Neuronal stem cell (in vitro differentiated cells): ENCODE measurements at regions not wholly inside any gene's neighbourhood (a gene's known extent, or its start where the extent isn't known, plus 50 kb on each side); places are given as distances from the start of the nearest gene placed in this dataset.

Experiments
- DNase-seq: peaks from one replicate; pipeline ENCODE4 v3.0.0-alpha.2; 2013; ENCODE audit warnings: low spot score
- H2AFZ ChIP-seq: one replicate; pipeline ENCODE4 v1.6.1; 2013; ENCODE audit warnings: mild to moderate bottlenecking, low read length, inconsistent platforms
- H2AK5ac ChIP-seq: 2 replicates; pipeline ENCODE4 v1.6.1; 2013; ENCODE audit warnings: low read depth, mild to moderate bottlenecking, inconsistent platforms, low read length, moderate library complexity, mixed read lengths
- H2BK120ac ChIP-seq: 2 replicates; pipeline ENCODE4 v1.6.1; 2013; ENCODE audit warnings: low read depth, mild to moderate bottlenecking, inconsistent platforms, low read length, moderate library complexity, mixed read lengths
- H2BK12ac ChIP-seq: one replicate; pipeline ENCODE4 v1.6.1; 2013; ENCODE audit warnings: low read length, inconsistent platforms
- H2BK15ac ChIP-seq: 2 replicates; pipeline ENCODE4 v1.6.1; 2013; ENCODE audit warnings: mild to moderate bottlenecking, low read length, inconsistent platforms, mixed read lengths
- H2BK5ac ChIP-seq: one replicate; pipeline ENCODE4 v1.6.1; 2013; ENCODE audit warnings: inconsistent platforms, mild to moderate bottlenecking, low read length, moderate library complexity
- H3K14ac ChIP-seq: one replicate; pipeline ENCODE4 v1.6.1; 2013; ENCODE audit warnings: low read length, inconsistent platforms
- H3K18ac ChIP-seq: 2 replicates; pipeline ENCODE4 v1.6.1; 2013; ENCODE audit warnings: low read length, inconsistent platforms
- H3K23ac ChIP-seq: 2 replicates; pipeline ENCODE4 v1.6.1; 2013; ENCODE audit warnings: low read depth, mild to moderate bottlenecking, mixed read lengths, low read length, inconsistent platforms; ENCODE audit not compliant: poor library complexity
- H3K27ac ChIP-seq: replicated peaks from 3 replicates; pipeline ENCODE4 v1.5.1; 2013; ENCODE audit warnings: low read length, inconsistent platforms
- H3K27me3 ChIP-seq, 3 experiments: 2 replicates each; pipeline ENCODE4 v1.6.1; 2013; ENCODE audit warnings: low read length in 3 of 3, mild to moderate bottlenecking in 2 of 3, inconsistent platforms in 1 of 3, low read depth in 1 of 3, mixed read lengths in 1 of 3, moderate library complexity in 1 of 3; ENCODE audit not compliant: control insufficient read depth in 3 of 3, insufficient read depth in 3 of 3
- H3K36me3 ChIP-seq, 2 donors: replicated peaks in 1 of 2; 2 replicates each; pipeline ENCODE4 v1.6.1; 2013; ENCODE audit warnings: low read length in 2 of 2; ENCODE audit not compliant: control insufficient read depth in 2 of 2, insufficient read depth in 2 of 2
- H3K4ac ChIP-seq: 2 replicates; pipeline ENCODE4 v1.6.1; 2013; ENCODE audit warnings: inconsistent platforms, mild to moderate bottlenecking, low read length, moderate library complexity
- H3K4me1 ChIP-seq, 2 donors: 1 replicate in 1 of 2; 2 replicates in 1 of 2; pipeline ENCODE4 v1.6.1; 2013; ENCODE audit warnings: low read length in 2 of 2, low read depth in 1 of 2; ENCODE audit not compliant: control insufficient read depth in 2 of 2, insufficient read depth in 1 of 2
- H3K4me2 ChIP-seq: one replicate; pipeline ENCODE4 v1.6.1; 2013; ENCODE audit warnings: mild to moderate bottlenecking, low read length, inconsistent platforms; ENCODE audit not compliant: insufficient read depth, poor library complexity, severe bottlenecking
- H3K4me3 ChIP-seq, 2 donors: 2 replicates each; pipeline ENCODE4 v1.5.1; 2013; ENCODE audit warnings: low read length in 2 of 2, mild to moderate bottlenecking in 2 of 2, inconsistent platforms in 1 of 2, moderate library complexity in 1 of 2
- H3K79me1 ChIP-seq: one replicate; pipeline ENCODE4 v1.6.1; 2013; ENCODE audit warnings: low read depth, mild to moderate bottlenecking, inconsistent platforms, low read length, moderate library complexity
- H3K9ac ChIP-seq: one replicate; pipeline ENCODE4 v1.6.1; 2013; ENCODE audit warnings: mild to moderate bottlenecking, low read depth, low read length, inconsistent platforms; ENCODE audit not compliant: poor library complexity
- H3K9me3 ChIP-seq, 2 donors: replicated peaks in 1 of 2; 2 replicates each; pipeline versions ENCODE3 to v1.6.1; 2013; ENCODE audit warnings: low read length in 2 of 2, mild to moderate bottlenecking in 2 of 2, inconsistent platforms in 1 of 2, low read depth in 1 of 2, mixed read lengths in 1 of 2, moderate library complexity in 1 of 2; ENCODE audit not compliant: control insufficient read depth in 2 of 2, insufficient read depth in 1 of 2
- H4K8ac ChIP-seq: one replicate; pipeline ENCODE4 v1.6.1; 2013; ENCODE audit warnings: low read depth, mild to moderate bottlenecking, inconsistent platforms, low read length, moderate library complexity
- H4K91ac ChIP-seq: one replicate; pipeline ENCODE4 v1.6.1; 2013; ENCODE audit warnings: low read length, low read depth, mild to moderate bottlenecking, inconsistent platforms; ENCODE audit not compliant: poor library complexity
- WGBS, 2 donors: extraction: QIAGEN DNeasy Blood & Tissue Kit; methylation state at CpG; one replicate each; pipeline ENCODE4 v1.1.7; 2013; ENCODE audit warnings: missing lambda C conversion rate in 2 of 2, mixed read lengths in 1 of 2; ENCODE audit not compliant: insufficient read length in 2 of 2, insufficient replicate concordance in 1 of 2; ENCODE audit errors: extremely low coverage in 2 of 2; 5-methylcytosine and 5-hydroxymethylcytosine counted together

DNA sequence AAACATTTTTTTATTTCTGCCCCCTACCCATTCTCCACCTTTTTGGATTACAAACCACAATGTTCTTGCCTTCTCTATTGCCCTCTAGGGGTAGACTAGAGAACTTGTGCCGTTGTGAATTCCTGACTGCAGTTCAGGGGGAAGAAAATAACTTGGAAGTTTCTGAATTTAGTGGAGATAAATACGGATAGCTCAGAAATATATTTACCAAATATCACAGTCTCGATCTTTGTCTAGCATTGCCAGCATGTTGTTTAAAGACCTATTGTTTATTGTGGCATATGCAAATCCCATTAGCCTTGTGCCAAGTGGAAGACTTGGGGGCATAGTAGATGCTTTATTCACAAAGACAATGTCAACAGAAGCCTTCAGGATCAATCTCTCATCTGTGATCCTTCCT is 154.1 kb upstream of the MMS22L start:
- Histone ChIP-seq H3K9me3 (no peaks in the 10 kb centered on the region), H2BK120ac (no peak overlapping the region), H3K9ac (no peak overlapping the region), H2AK5ac (no peak overlapping the region), H4K91ac (no peak overlapping the region), H3K4ac (no peak overlapping the region), H3K4me3 (no peak overlapping the region), H2BK5ac (no peak overlapping the region), H3K36me3 (no peaks in the 10 kb centered on the region), H3K27me3 (no peaks in the 10 kb centered on the region), H3K18ac (no peak overlapping the region), H3K4me2 (no peak overlapping the region), H2BK15ac (no peak overlapping the region), H4K8ac (no peak overlapping the region), H2BK12ac (no peak overlapping the region), H3K79me1 (no peaks in the 10 kb centered on the region), H3K27ac (no peak overlapping the region), H2AFZ (no peak overlapping the region), H3K4me1 (no peaks in the 10 kb centered on the region), H3K23ac (no peak overlapping the region), H3K14ac (no peak overlapping the region)
- WGBS, 2 donors: no CpG with 5 or more reads among the region's 3 CpGs
- no peak for DNase-seq

- Histone ChIP-seq H3K4me1 (no peaks in the 10 kb centered on the region), H3K27ac (no peak overlapping the region), H3K79me1 (no peaks in the 10 kb centered on the region), H2BK120ac (no peak overlapping the region), H3K36me3 (no peaks in the 10 kb centered on the region), H2BK12ac (no peak overlapping the region), H4K91ac (no peak overlapping the region), H3K14ac (no peak overlapping the region), H3K27me3 (no peaks in the 10 kb centered on the region), H2AK5ac (no peak overlapping the region), H3K9me3 (no peaks in the 10 kb centered on the region), H2BK5ac (no peak overlapping the region), H4K8ac (no peak overlapping the region), H3K4me2 (no peak overlapping the region), H3K23ac (no peak overlapping the region), H3K4me3 (no peak overlapping the region), H3K4ac (no peak overlapping the region), H2AFZ (no peak overlapping the region), H2BK15ac (no peak overlapping the region), H3K9ac (no peak overlapping the region), H3K18ac (no peak overlapping the region)
- WGBS, 2 donors: no CpG with 5 or more reads among the region's 4 CpGs
- no peak for DNase-seq
Observed at GRCh38 chr6:97438011-97438671, 155.1 kb upstream of the MMS22L start.

DNA sequence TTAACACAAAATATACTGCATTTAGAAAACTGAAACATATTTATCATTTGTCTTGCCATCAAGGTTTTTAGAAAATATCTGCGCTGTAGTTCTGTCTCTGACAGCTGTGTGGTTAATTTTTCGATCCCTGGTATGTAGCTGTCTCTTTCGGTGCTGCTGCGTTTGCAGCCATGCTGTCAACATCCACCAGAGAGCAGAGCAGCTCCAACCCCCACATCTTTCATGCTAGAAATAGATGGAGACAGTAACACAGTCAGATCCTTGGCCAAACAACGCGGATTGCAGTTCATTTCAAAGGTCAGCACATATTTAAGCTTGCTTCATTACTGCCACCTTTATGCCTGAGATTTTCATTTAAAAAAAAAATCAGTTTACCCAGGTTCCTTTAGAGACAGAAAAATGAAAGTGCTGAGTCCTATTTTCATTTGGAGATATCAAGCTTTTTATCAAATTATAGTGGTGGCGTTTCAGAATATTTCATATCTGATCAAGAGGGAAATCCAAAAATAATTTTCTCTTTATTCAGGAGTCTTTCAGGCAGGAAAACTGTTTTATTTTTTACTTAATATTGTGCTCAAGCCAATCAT is 157.7 kb upstream of the MMS22L start:
- H3K4me3 ChIP-seq: no peak overlapping the region
- no peak overlapping the region for H3K23ac ChIP-seq
- H3K9me3 ChIP-seq: no peaks in the 10 kb centered on the region
- H3K27me3 ChIP-seq: no peaks in the 10 kb centered on the region
- no peak overlapping the region for H2BK12ac ChIP-seq
- no peak overlapping the region for H2BK5ac ChIP-seq
- no peaks in the 10 kb centered on the region for H3K36me3 ChIP-seq
- peak overlapping the region; percentile 21 for H2AFZ ChIP-seq
- H2AK5ac ChIP-seq: no peak overlapping the region
- no peaks in the 10 kb centered on the region for H3K79me1 ChIP-seq
- H3K4me1 ChIP-seq: no peaks in the 10 kb centered on the region
- no CpG with 5 or more reads among the region's 7 CpGs for WGBS, 2 donors
- no peak overlapping the region for H2BK15ac ChIP-seq
- DNase-seq: peak; percentile 33
- H3K27ac ChIP-seq: no peak overlapping the region
- H3K4ac ChIP-seq: no peak overlapping the region
- H4K91ac ChIP-seq: no peak overlapping the region
- H4K8ac ChIP-seq: no peak overlapping the region
- H3K18ac ChIP-seq: no peak overlapping the region
- H3K14ac ChIP-seq: no peak overlapping the region
- H3K4me2 ChIP-seq: no peak overlapping the region
- H3K9ac ChIP-seq: no peak overlapping the region
- H2BK120ac ChIP-seq: no peak overlapping the region

DNA sequence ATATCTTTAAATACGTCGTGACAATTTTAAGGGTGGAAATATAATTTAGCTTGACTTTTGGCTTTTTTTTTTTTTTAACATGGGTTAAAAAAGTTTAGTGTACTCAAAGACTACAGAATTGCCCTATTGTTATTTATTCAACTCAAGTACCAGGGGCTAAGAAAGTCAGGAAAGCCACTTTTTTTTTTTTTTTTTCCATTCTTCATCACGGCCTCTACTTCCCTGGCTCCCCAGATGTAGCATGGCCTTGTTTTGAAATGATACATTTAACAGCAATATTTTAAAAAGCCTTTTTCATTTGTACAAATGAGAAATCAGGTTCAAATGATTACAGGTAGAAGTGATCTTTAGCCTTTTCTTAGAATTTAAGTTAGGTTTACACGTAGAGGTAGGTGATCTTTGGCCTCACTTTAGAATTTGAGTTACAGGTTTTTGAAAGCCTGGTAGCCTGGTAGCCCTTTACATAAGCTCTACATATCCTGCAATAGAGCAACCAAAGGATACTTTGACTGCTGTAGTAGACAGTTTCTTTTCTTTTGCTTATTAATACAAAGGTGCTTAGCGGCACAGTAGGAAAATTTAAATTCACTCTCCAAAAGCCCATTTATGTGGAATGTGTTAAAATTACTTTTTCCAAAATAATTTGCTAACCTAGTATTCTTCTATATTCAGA is 160.5 kb upstream of the MMS22L start:
- Histone ChIP-seq H2AK5ac (no peak overlapping the region), H3K36me3 (no peaks in the 10 kb centered on the region), H3K18ac (no peak overlapping the region), H3K4me3 (no peak overlapping the region), H2AFZ (no peak overlapping the region), H3K4ac (no peak overlapping the region), H2BK5ac (no peak overlapping the region), H3K27ac (no peak overlapping the region), H3K27me3 (no peaks in the 10 kb centered on the region), H2BK15ac (no peak overlapping the region), H4K8ac (no peak overlapping the region), H3K79me1 (no peaks in the 10 kb centered on the region), H3K4me1 (no peaks in the 10 kb centered on the region), H4K91ac (no peak overlapping the region), H3K14ac (no peak overlapping the region), H2BK12ac (no peak overlapping the region), H3K4me2 (no peak overlapping the region), H3K9me3 (no peaks in the 10 kb centered on the region), H2BK120ac (no peak overlapping the region), H3K23ac (no peak overlapping the region), H3K9ac (no peak overlapping the region)
- DNase-seq: no peak
- no CpG with 5 or more reads among the region's 5 CpGs for WGBS, 2 donors
